ENCODE measurements at regions not wholly inside any gene's neighbourhood (a gene's known extent, or its start where the extent isn't known, plus 50 kb on each side); places are given as distances from the start of the nearest gene placed in this dataset.

- H3K4me3 ChIP-seq (ENCODE audit: low read length): no peak overlapping the region
- no peak for TF ChIP-seq ZNF274 (IDR thresholded peaks at IDR 0.05; ENCODE audit: low read depth, low read length)
These were observed 1552.5 kb downstream of the UQCRFS1 start for GRCh38 chr19:27660428-27660827.

DNA sequence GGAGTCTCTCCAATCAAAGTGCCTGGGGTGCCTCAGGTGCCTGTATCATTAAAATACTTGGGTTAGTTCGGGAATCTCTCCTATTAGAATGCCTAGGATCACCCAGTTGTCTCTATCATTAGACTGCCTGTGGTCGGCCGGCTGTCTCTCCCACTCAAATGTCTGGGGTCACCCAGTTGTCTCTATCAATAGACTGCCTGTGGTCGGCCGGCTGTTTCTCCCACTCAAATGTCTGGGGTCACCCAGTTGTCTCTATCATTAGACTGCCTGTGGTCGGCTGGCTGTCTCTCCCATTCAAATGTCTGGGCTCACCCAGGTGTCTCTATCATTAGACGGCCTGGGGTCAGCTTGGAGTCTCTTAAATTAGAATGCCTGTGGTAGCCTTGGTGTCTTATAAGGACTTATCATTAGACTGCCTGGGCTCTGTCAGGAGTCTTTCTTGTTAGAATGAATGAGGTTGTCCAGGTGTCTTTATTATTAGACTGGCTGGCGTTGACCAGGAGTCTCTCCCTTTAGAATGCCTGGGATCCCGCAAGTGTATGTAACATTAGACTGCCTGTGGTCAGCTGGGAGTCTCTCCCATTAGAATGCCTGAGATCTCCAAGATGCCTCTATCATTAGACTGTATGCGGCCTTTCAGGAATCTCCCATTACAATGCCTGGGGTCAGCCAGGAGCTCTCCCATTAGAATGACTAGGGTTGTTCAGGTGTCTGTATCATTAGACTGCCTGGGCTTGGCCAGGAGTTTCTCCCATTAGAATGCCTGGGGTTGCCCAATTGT lies 1555.5 kb downstream of the UQCRFS1 start:
- no peak for TF ChIP-seq ZNF274 (IDR thresholded peaks at IDR 0.05; ENCODE audit: low read depth, low read length)
- no peak overlapping the region for H3K4me3 ChIP-seq (ENCODE audit: low read length)

GRCh38 chr19:27654266-27654990 lies 1558.5 kb downstream of the UQCRFS1 start:
- no peak overlapping the region for H3K4me3 ChIP-seq (ENCODE audit: low read length)
- no peak for TF ChIP-seq ZNF274 (IDR thresholded peaks at IDR 0.05; ENCODE audit: low read depth, low read length)

GRCh38 chr19:27652796-27653195 lies 1560.2 kb downstream of the UQCRFS1 start:
- no peak overlapping the region for H3K4me3 ChIP-seq (ENCODE audit: low read length)
- no peak for TF ChIP-seq ZNF274 (IDR thresholded peaks at IDR 0.05; ENCODE audit: low read depth, low read length)

DNA sequence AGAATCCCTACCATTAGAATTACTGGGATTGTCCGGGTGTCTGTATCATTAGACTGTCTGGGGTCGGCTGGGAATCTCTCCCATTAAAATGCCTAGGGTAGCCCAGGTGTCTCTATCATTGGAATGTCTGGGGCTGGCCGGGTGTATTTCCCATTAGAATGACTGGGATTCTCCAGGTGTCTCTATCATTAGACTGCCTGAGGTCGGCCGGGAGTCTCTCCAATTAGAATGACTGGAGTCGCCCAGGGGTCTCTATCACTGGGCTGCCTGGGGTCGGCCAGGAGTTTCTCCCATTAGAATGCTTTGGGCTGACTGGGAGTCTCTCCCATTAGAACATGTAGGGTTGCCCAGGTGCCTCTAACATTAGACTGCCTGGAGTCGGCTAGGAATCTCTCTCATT lies 1560.7 kb downstream of the UQCRFS1 start:
- H3K4me3 ChIP-seq (ENCODE audit: low read length): no peak overlapping the region
- no peak for TF ChIP-seq ZNF274 (IDR thresholded peaks at IDR 0.05; ENCODE audit: low read depth, low read length)

- H3K4me3 ChIP-seq (ENCODE audit: low read length): no peak overlapping the region
- TF ChIP-seq ZNF274 (IDR thresholded peaks at IDR 0.05; ENCODE audit: low read depth, low read length): no peak
These were observed 1565.5 kb downstream of the UQCRFS1 start for GRCh38 chr19:27647423-27647822.

DNA sequence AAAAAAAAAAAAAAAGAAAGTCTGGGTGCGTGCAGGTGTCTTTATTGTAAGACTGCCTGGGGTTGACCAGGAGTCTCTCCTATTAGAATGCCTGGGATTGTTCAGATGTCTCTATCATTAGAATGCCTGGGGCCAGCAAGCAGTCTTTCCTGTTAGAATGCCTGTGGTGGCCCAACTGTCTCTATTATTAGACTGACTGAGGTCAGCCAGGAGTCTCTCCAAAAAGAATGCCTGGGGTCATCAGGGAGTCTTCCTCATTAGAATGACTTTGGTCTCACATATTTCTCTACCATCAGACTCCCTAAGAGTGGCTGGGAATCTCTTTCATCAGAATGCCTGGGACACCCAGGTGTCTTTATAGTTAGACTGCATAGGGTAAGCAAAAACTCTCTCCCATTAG lies 1577.5 kb downstream of the UQCRFS1 start:
- TF ChIP-seq ZNF274 (IDR thresholded peaks at IDR 0.05; ENCODE audit: low read depth, low read length): no peak
- no peak overlapping the region for H3K4me3 ChIP-seq (ENCODE audit: low read length)

DNA sequence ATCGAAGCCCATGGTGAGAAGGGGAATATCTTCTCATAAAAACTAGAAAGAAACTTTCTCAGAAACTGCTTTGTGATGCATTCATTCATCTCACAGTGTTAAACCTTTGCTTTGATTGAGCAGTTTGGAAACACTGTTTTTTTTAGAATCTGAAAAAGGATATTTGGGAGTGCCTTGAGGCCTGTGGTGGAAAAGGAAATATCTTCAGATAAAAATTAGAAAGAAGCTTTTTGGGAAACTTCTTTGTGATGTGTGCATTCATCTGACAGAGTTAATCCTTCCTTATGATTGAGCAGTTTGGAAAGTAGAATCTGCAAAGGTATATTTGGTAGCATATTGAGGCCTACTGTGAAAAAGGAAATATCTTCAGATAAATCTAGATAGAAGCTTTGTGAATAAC lies 1594.9 kb downstream of the UQCRFS1 start:
- TF ChIP-seq ZNF274 (IDR thresholded peaks at IDR 0.05; ENCODE audit: low read depth, low read length): no peak
- H3K4me3 ChIP-seq (ENCODE audit: low read length): no peak overlapping the region

- no peak for TF ChIP-seq ZNF274 (IDR thresholded peaks at IDR 0.05; ENCODE audit: low read depth, low read length)
- no peak overlapping the region for H3K4me3 ChIP-seq (ENCODE audit: low read length)
These were observed 1632.0 kb downstream of the UQCRFS1 start for GRCh38 chr19:27580906-27581305.

Measured in GM08714 (cell line).